T-helper 2 cell treated with Interferon-gamma antibody and Interleukin-4, amounts not matched to agents 100 ng/mL and 5 ng/mL, for 36 hours (primary cell): ENCODE measurements at regions not wholly inside any gene's neighbourhood (a gene's known extent, or its start where the extent isn't known, plus 50 kb on each side); places are given as distances from the start of the nearest gene placed in this dataset.
"Not testable (repeated sequence)": the region's sequence is repeated elsewhere in the genome, so short reads cannot be mapped to it uniquely, and the experiment has no call there.

ENCODE experiments used
- intact Hi-C: fragments of 100-400 bp; cut with micrococcal nuclease; formaldehyde crosslinking; loops from one replicate; pipeline ENCODE4 v1.15.1; 2023

DNA sequence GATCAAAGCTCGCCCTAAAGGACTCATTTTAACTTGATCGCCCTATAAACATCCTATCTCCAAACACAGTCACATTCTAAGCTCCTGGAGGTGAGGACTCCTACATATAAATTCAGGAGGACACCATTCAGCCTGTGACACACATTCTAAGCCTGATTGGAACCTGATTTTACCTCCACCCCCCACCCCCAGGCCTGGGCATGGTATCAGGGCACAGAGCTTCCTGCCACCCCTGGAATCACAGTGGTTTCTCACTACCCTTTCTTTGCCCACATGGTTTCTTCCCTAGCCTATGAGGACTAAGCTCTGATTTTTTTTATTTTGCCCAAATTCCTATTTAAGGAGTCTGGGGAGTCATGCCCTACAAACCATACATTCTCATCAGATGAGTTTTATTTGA is 428.1 kb upstream of the ID2 start:
- intact Hi-C loops: no loop called here

DNA sequence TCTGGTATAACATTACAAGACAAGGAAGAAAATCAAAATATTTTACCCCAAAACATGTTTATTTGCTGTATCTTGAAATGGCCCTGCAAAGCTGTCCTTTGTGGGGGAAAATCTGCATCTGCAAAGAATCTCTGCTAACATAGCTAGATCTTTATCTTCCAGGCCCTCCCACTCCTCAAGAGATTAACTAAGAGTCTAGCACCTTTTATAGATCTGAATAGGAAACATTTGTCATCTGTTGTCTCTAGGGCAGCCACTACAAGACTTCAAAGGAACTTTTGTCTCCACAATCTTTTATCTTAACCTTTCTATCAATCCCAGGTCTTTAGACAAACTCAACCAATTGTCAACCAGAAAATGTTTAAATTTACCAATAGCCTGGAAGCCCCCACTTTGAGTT is 427.6 kb upstream of the ID2 start:
- intact Hi-C loops: not testable (repeated sequence)

DNA sequence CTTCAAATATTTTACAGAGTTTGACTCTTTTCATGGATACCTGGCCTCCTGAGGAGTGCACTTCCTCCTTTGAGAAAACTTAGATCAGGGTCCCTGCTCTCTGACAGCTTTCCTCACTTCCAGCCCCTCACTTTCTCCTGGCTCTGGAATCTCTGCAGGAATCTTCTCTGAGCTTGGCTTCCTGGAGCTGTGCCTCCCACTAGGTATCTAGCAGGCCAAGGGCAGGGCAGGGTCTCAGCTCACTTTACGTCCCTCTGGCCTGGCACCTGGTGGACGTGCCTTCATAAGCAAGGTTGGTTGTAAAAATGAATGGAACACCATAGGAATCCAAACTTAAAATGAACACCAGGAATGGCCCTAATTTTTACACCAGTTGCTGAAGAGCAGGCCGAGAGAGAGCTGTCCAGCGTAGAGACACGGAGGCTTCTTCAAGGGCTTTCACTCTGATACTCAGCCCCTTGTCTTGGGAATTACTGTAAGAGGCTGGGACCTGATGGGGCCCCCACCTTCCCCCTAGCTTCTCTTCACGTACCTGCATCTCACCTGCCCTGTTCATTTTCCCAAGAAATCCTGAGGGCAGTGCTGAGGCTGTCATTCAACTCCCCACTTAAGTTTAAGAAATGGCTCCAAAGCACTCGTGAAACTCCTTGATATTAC is 426.9 kb upstream of the ID2 start:
- intact Hi-C loops: no loop called here

DNA sequence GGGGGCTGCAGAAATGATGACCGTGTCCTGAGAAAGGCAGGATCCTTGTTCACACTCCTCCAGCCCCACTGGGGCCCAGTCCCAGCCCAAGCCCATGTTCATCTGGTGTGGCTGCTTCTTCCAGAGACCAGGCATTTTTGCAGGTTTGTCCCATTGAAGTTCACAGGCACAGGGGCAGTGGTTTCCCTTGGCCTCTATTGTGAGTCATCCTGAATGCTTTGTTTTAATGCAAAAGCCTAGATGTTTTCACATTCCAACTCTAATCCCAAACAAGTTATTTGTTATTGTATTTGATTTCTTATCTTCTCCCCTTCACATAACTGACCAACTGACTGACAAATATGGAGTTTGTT is 426.4 kb upstream of the ID2 start:
- intact Hi-C loops: no loop called here

DNA sequence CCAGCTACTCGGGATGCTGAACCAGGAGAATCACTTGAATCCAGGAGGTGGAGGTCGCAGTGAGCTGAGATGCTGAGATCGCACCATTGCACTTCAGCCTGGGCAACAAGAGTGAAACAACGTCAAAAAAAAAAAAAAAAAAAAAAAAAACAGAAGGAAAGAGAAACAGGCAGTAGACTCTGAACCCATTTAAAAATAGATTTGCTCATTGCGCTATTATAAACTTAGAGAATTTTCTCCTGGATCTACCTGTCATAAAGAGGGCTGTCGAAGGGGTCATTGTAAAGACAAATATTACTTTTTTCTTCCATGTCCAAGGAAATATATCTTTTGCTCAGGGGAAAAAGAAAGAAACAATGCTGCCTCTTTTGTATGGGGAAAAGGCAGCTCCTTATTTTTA is 425.0 kb upstream of the ID2 start:
- intact Hi-C loops: no loop called here

DNA sequence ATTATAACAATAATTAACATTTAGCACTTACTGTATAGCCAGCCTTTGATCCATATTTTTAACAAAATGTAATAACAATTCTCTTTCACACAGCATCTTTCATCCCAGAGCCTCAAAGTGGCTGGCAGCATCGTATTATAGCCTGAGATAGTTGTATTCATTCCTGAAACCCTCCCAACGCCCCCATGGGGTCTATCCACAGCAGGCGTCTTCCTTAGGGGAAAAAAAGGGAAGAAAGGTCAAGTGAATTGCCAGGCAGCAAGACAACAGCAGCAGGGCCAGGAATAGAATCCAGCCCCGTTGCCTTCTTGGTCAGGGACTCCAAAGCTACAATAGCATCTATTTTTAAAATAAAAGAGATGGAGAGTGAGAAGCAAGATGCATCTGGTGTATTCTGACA is 424.4 kb upstream of the ID2 start:
- intact Hi-C loops: no loop called here

DNA sequence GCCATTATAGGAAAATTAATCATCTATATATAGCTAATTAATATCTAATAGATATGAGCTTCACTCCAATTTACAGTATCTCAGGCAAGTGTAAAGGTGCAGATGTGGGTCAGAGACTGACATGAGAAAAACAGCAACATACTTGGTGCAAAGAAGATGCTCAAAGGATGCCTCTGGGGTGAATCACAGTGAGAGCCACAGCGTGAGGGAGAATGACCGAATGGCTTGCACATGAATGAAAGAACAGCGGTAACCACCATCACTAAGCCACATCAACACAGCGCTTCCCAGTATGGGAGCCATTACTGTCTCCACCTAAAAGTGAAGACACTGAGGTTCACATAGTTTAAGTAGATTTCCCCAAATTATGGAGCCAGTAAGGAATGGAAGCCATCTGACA is 423.4 kb upstream of the ID2 start:
- intact Hi-C loops: no loop called here

DNA sequence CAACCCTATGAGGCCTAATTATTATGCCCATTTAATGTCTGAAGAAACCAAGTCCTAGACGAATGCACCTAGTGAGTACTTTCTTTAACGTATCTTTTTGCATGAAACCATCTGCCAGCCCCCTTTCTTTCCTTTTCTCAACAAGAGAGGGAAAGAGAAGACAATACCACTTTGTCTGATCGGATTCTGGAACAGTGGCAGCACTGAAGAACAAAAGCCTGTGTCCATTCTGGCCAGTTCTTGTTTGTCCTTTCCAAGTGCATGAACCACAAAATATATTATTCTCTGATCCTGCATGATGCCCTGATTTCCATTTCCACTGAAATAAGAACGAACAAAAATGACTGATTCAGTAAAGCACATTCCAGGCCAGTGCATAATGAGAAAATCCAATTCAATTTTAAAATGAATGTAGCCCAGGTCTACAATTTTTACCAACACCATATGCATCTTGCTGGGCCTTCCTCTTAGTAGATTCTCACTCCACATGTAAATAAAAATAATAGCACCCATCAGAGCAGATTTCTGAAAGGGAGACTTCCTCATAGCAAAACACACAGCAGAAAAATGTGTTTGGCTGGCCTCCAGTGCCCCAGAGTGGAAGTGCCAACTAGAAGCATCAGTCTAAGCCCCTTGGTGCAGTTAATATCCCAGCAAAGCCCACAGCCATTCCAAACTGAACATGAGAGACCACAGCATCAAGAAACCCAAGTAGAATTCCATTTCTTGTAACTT is 422.6 kb upstream of the ID2 start:
- intact Hi-C loops: no loop called here

DNA sequence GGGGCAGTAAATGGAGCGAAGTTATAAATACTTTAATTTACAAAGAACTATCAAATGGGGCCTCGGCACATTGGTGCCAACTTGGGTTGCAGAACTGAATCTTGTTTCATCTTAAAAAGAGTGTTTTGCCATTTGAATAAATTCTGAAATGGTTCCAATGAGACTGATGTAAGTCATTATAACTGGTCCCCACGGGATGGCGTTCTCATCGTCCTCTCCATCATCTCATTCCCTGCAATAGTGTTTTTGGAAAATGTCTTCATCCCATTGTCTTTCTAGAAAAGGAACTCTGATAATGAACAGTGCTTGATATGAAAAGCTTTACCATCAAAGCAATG is 422.0 kb upstream of the ID2 start:
- intact Hi-C loops: no loop called here

DNA sequence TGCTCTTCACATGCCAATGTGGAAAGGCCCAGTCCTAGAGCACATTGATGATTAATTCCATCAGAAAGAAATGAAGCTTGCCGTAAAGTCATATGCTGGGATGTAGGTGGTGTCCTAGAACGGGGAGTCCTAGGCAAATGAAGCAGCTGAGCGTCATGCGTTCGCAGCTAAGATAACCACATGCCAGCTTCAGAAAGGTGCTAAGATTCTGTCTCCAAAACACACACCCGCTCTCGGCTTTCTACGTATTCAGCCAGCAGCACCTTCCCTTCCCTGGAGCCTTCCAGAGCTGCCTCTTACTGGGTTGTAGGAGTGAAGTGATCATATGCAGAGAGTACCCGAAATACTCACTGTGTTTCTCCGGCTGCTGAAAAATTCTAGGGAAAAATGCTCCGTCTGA is 421.6 kb upstream of the ID2 start:
- intact Hi-C loops: no loop called here

DNA sequence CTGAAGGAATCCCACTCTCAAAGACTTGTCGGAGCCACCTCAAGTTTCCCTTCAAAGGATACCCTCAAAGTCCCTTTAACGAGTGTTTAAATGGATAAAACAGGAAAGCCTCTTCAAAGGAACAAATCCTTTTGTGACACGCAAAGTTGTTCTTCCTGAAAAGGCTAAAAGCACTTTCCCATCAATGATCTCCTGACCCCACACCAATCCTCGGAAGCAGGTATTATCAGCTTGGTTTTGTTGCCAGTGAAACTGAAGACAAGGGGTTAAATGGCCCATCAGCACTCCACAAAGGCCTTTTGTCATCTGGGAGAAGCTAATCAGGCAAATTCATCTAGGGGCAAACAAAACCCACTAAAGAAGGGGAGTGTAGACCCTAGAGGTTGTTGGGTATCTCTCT is 418.0 kb upstream of the ID2 start:
- intact Hi-C loops: no loop called here

DNA sequence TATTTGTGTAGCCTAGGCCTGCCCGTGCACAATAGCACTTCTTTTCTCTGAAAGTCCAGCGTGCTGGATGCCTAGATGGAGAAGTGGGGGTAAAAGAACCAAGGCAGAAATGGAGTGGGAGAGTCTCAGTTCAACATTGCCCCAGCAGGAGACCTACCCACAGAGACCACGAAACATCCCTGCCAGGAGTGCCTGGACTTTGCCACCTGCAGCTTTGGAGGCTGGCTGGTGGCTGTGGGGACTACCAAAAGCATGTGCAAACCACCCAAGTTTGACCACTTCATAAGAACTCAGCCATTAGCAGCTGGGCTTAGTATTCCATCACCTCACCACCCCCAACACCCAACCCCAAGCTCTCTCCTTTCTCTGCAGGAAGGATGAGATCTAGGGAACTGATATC is 416.9 kb upstream of the ID2 start:
- intact Hi-C loops: no loop called here

DNA sequence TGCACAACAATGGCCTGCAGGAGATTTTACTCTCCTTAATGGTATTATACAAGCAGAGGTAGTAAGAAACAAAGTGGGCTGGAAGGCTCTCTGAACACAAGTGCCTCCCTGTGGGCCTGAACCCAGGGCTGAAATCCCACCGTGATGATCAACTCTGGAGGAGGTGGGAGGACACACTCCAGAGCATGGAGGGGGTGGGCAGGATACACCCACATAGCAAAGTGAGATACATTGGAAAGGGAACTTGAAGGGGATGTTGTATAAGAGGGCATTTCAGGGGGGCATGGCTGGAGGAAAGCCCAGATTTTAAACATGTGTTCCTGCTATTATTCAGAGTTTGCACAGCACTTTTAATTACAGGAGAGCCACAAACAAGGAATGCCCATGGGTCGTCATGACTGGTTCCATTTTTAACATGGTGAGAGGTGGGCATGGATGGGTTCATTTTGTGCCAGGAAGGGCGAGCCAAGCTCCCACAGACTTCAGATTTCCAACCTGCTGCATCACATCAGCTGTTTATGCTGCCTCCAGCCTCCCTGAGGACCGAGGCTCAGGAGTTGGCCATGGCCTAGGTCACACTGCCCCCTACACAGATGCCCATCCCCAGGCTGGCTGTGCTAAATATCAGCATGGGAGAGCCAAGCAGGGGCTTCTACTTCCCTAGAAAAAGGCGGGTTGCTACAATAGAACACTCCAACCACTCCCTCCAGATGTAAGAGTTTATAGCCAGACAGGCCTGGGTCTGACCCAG is 416.2 kb upstream of the ID2 start:
- intact Hi-C loops: no loop called here

DNA sequence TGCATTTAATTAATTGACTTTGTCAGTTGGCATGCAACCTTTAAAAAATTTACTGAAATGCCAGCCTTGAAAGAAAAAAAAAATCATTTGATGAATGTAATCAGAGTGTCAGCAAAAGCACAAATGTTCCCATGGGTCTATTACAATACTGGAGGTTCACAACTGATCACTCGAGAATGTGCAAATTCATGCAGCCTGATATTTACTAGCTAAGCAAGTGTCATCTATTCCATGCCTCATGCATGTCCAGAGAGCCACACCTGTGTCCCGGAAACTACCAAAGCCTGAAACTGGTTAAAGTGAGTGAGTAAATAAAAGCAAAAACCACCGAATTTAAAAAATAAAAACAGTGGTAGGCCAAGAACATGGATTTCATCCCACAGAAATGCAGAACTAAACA is 415.3 kb upstream of the ID2 start:
- intact Hi-C loops: no loop called here

DNA sequence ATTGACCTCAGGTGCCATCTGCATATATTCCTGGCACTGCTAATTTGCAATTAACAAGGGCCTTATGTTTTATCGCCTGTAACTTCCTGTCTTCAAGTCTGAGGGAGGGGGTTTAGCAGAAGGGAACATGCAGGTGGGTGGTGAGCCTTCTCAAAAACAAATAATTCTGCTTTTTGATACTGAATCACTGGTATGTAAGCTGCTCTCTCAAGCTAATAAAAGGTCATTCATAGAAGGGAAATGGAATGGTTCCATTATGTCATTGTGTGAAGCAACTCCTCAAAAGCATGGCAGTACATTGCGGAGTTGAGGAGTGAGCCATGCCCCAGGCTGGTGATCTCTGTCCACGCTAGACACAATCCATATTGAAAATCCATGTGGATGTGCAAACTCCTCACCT is 414.8 kb upstream of the ID2 start:
- intact Hi-C loops: no loop called here

DNA sequence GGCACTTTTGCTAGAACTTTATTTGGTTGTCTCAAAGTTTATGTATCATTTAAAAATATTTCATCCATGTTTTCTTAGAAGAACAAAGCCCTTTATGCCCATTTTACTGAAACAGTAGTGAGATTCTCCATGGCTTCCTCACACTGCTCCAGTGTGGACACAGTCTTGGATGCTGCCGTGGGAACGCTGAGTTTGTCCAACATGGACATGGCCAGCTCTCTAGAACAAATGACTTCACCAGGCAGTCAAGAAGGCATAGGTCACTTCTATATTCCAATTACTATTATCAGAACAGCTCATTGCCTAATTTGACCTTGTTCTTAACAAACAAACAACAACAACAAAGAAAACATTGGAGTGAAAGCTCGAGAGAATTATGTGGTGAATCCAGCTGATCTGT is 414.1 kb upstream of the ID2 start:
- intact Hi-C loops: no loop called here

DNA sequence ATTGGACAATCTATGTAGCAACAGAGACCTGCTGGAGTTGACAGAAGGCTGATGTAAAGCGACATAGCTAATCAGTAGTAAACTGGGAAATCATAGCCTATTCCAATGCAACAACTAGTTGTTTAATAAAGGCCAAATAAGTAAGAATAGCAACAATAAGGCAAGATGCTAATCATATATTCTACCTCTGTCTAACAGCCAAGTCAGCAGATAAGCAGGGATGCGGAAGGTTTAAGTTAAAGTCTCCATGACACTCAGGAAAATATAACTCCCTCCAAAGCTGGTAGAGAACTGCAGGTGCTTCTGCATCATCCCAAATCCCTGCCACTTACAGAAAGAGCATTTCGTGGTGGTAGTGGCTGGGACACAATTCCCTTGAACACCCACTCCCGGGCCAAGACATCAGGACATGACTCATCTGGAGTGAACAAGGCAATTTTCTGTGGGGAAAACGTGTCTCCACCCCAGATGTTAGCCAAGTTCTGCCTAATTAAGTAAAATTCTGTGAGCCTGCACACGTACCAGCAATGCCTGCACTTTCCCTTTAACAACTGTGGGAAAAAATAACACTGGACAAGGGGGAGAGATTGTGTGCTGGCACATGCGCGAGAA is 413.6 kb upstream of the ID2 start:
- intact Hi-C loops: no loop called here

DNA sequence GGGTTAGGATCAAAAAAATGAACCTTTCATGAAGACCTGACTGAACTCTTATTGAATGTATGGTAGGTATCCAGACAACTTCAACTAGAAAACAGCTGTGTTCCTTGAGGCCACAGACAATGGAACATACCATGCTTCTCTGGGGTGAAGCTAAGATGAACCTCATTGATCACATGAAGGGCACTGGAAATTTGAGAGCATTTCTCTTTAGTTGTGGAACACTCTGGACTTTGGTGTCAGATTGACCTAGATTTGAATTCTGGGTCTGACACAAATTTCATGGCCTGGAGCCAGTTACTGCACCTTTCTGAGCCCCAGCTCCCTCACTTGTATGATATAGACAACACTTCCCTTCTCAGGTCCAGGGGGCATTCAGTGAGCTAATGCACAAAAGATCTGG is 411.2 kb upstream of the ID2 start:
- intact Hi-C loops: no loop called here

DNA sequence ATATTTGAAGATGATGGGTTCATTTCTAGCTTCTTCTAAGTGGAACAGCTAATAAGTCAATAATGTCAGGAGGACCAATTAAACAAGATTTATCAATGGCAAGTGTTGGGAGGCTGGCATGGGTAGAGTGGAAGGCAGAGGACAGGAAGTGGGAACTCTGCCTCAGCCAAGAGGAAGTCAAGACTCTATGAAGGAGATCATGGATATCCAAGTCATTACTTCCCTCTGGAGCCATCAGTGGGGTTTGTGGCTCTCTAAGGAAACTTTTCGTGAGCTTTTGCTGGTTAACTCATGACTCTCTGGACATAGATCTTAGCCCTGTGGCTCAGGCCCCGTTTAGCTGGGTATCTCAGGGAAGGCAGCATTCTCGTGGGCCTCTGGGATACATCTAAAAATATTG is 410.4 kb upstream of the ID2 start:
- intact Hi-C loops: no loop called here

DNA sequence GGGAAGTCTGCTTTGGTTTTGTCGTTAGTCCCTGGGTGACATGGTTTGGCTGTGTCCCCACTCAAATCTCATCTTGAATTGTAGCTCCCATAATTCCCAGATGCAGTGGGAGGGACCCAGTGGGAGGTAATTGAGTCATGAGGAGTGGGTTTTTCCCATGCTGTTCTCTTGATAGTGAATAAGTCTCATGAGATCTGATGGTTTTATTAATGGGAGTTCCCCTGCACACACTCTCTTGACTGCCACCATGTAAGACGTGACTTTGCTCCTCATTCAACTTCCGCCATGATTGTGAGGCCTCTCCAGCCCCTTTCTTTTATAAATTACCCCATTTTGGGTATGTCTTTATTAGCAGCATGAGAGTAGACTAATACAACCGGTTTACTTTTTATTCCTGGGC is 405.8 kb upstream of the ID2 start:
- intact Hi-C loops: no loop called here

DNA sequence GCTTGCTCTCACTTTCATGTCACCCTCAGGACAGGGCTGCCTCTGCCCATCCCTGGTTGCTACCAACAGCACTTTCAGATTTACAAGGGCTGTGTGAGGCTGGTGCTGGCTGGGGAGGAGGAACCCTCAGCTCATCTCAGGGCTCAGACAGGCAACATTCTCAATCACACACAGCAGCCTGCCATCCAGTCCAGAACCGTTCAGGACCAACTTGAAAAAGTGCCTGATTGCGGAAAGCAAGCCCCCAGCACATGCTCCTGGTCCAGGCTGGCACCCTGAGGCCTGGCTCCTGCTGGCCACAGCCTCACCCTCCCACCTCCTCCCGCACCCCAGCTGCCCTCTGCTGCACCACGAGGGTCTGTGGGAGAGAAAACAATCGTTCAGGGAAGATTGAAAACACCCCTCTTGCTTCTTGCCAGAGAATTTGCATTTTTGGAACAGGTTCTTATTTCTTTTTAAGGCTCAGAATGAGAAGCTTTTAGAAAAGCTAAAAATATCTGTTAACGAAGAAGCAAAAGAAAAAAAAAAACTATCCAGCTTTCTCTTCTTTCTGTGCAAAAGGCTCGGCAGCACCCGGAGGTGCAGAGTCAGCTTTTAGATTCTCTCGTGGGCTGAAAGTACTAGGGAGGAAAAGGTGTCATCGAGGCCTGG is 403.8 kb upstream of the ID2 start:
- intact Hi-C loops: no loop called here

DNA sequence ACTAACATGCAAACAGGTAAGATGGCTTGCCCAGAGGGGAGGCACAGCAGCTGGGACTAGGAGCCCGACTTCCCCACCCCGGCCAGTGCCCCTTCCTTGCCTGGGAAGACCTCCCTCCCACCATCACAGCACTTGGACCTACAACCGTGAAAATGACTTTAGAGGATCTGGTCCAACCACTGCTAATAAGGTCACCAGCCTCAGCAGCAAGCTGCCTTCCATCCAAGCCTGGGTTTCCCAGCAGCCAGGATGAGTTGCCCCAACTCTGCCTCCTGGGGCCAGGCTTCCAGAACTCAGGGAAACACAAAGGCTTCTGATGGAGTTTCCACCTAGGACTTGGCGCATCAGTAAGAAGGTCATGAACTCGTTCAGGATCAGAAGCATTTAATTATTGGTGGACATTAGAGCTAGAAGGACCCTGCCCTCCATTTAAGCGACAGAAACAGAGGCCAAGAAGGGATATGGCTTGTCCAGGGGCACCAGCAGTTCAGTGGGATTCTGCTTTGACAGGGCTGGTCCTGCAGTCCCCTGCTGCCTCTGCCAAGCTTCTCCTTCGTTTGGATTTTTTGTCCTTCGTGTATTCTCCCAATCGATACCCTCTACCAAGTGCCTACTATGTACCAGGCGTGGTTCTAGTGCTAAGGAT is 403.0 kb upstream of the ID2 start:
- intact Hi-C loops: no loop called here
